Nephron progenitor cell (in vitro differentiated cells): ENCODE measurements at regions not wholly inside any gene's neighbourhood (a gene's known extent, or its start where the extent isn't known, plus 50 kb on each side); places are given as distances from the start of the nearest gene placed in this dataset.

ENCODE experiments used
- DNase-seq: peaks from one replicate; pipeline ENCODE4 v3.0.0; 2021
- H3K27ac Mint-ChIP-seq: 2 replicates; pipeline ENCODE4 v1.8.0; 2021; ENCODE audit warnings: mild to moderate bottlenecking, moderate library complexity, mixed read lengths
- H3K27me3 Mint-ChIP-seq: 2 replicates; pipeline ENCODE4 v1.8.0; 2021; ENCODE audit warnings: mild to moderate bottlenecking, low read depth, mixed read lengths; ENCODE audit not compliant: poor library complexity
- H3K36me3 Mint-ChIP-seq: 2 replicates; pipeline ENCODE4 v1.8.0; 2021; ENCODE audit warnings: low read depth, mixed read lengths
- H3K4me1 Mint-ChIP-seq: 2 replicates; pipeline ENCODE4 v1.8.0; 2021; ENCODE audit warnings: mixed read lengths
- H3K4me3 Mint-ChIP-seq: 2 replicates; pipeline ENCODE4 v1.8.0; 2021; ENCODE audit warnings: mild to moderate bottlenecking, moderate library complexity, mixed read lengths
- H3K9me3 Mint-ChIP-seq: 2 replicates; pipeline ENCODE4 v1.8.0; 2021; ENCODE audit warnings: mild to moderate bottlenecking, moderate library complexity, mixed read lengths
- TF ChIP-seq, protein P1 (sequence below): fragments of 200-600 bp; sonication (generic); IDR thresholded peaks from 2 replicates; pipeline ENCODE4 v1.5.0; 2021; ENCODE audit warnings: antibody characterized with exemption

DNA sequence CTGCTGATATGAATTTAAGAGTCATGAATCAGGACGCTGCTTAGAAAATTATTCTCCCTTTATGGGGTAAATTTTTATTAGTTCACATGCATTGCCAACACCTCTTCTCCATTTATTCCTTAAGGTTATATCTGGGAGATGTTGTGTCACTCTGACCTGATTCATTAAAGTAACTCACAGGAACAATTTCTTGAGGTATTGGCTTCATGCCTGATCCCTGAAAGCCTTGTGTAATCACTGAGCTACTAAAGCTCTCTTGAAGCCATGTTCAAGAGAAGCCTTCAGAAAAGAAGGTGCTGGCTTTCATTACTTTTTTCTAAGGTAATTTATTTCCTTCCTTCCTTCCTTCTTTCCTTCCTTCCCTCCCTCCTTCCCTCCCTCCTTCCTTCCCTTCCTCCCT lies 420.6 kb downstream of the RAB38 start:
- DNase-seq: no peak
- no peak overlapping the region for H3K4me3 Mint-ChIP-seq
- TF ChIP-seq, protein P1, sequence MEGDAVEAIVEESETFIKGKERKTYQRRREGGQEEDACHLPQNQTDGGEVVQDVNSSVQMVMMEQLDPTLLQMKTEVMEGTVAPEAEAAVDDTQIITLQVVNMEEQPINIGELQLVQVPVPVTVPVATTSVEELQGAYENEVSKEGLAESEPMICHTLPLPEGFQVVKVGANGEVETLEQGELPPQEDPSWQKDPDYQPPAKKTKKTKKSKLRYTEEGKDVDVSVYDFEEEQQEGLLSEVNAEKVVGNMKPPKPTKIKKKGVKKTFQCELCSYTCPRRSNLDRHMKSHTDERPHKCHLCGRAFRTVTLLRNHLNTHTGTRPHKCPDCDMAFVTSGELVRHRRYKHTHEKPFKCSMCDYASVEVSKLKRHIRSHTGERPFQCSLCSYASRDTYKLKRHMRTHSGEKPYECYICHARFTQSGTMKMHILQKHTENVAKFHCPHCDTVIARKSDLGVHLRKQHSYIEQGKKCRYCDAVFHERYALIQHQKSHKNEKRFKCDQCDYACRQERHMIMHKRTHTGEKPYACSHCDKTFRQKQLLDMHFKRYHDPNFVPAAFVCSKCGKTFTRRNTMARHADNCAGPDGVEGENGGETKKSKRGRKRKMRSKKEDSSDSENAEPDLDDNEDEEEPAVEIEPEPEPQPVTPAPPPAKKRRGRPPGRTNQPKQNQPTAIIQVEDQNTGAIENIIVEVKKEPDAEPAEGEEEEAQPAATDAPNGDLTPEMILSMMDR: no peak
- peaks cover 1% of the 10 kb centered on the region for H3K9me3 Mint-ChIP-seq
- no peaks in the 10 kb centered on the region for H3K36me3 Mint-ChIP-seq
- no peak overlapping the region for H3K27ac Mint-ChIP-seq
- no peaks in the 10 kb centered on the region for H3K4me1 Mint-ChIP-seq
- no peaks in the 10 kb centered on the region for H3K27me3 Mint-ChIP-seq

DNA sequence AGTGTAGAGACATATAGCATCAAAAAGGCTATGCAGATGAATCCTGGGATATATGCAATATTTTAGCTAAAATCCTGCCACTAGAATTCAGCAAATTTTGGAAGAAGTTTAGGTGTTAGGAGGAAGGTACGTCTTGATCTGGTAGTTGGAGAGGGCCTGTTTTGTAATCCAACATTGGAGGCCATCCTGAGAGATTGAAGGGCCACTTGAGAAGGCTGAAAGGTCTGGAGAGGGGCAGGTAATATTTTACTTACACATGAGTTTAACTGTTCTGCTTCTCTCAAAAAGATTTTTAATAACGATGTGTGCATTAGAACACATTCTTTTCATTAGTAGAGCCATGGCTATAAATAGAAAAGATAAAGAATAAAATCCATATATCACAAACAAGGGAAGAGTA lies 422.1 kb downstream of the RAB38 start:
- no peak overlapping the region for H3K27ac Mint-ChIP-seq
- no peaks in the 10 kb centered on the region for H3K36me3 Mint-ChIP-seq
- no peak for DNase-seq
- H3K9me3 Mint-ChIP-seq: no peaks in the 10 kb centered on the region
- no peaks in the 10 kb centered on the region for H3K4me1 Mint-ChIP-seq
- no peaks in the 10 kb centered on the region for H3K27me3 Mint-ChIP-seq
- TF ChIP-seq, protein P1: no peak
- H3K4me3 Mint-ChIP-seq: no peak overlapping the region

DNA sequence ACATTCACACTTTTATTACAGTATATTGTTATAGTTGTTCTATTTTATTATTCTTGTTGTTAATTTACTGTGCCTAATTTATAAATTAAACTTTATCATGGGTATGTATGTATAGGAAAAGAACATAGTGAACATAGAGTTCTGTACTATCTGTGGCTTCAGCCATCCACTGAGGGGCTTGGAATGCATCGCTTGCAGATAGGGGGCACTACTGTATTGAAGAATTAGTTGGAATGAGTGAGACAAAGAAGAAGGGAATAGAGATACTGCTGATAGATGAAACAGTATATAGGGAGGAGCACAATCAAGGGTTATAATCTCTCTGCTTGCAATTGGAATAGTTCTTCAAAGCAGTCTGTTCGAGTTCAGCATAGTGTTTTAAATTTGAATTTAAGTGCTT lies 432.2 kb downstream of the RAB38 start:
- H3K4me1 Mint-ChIP-seq: peaks cover 27% of the 10 kb centered on the region
- no peaks in the 10 kb centered on the region for H3K27me3 Mint-ChIP-seq

GRCh38 chr11:87740968-87741367 lies 434.3 kb downstream of the RAB38 start:
- no peak for DNase-seq
- Mint-ChIP-seq H3K4me3 (no peak overlapping the region), H3K27ac (no peak overlapping the region), H3K4me1 (peaks cover 27% of the 10 kb centered on the region), H3K9me3 (no peaks in the 10 kb centered on the region), H3K36me3 (no peaks in the 10 kb centered on the region), H3K27me3 (no peaks in the 10 kb centered on the region)
- TF ChIP-seq, protein P1: no peak

More for the DNA sequence above, 432.2 kb downstream of the RAB38 start:
- Mint-ChIP-seq H3K4me3 (no peak overlapping the region), H3K9me3 (no peaks in the 10 kb centered on the region), H3K27ac (no peak overlapping the region), H3K36me3 (no peaks in the 10 kb centered on the region)
- no peak for DNase-seq
- TF ChIP-seq, protein P1: peak; percentile 21

DNA sequence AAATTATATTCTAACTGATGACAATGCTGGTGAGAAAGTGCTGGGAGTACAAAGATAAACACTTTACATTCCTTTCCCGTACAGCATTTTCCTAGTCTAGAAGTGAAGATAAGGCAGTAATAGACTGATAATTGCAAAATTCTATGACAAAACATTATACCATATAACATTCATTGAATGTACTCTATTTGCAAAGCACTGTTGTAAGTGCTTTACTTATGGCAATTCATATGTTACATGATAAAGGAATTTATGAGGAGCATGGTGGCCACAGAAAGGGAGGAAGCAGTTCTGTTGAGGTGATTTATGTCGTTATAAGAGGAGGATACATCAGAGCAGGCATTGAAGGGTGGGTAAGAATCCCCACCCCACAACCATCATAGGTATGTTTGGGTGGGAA lies 434.8 kb downstream of the RAB38 start:
- Mint-ChIP-seq H3K27ac (no peak overlapping the region), H3K27me3 (no peaks in the 10 kb centered on the region), H3K4me3 (no peak overlapping the region), H3K4me1 (peaks cover 27% of the 10 kb centered on the region), H3K9me3 (no peaks in the 10 kb centered on the region), H3K36me3 (no peaks in the 10 kb centered on the region)
- no peak for DNase-seq
- TF ChIP-seq, protein P1: no peak

GRCh38 chr11:87739766-87740165 lies 435.5 kb downstream of the RAB38 start:
- H3K27ac Mint-ChIP-seq: no peak overlapping the region
- TF ChIP-seq, protein P1: no peak
- peaks cover 27% of the 10 kb centered on the region for H3K4me1 Mint-ChIP-seq
- no peaks in the 10 kb centered on the region for H3K9me3 Mint-ChIP-seq
- H3K4me3 Mint-ChIP-seq: no peak overlapping the region
- no peaks in the 10 kb centered on the region for H3K36me3 Mint-ChIP-seq
- no peaks in the 10 kb centered on the region for H3K27me3 Mint-ChIP-seq
- no peak for DNase-seq
